HepG2 (cell line): ENCODE measurements at regions not wholly inside any gene's neighbourhood (a gene's known extent, or its start where the extent isn't known, plus 50 kb on each side); places are given as distances from the start of the nearest gene placed in this dataset.

Source experiments
- ATAC-seq: fragments of 200-7000 bp; cut with Tn5 transposase; 3 replicates; pipeline ENCODE4 v1.9.1; 2020; ENCODE audit warnings: mild to moderate bottlenecking, moderate library complexity
- BruUV-seq: library from RNA; stranded (reverse); fragments of 400-500 nt; replicated peaks from 2 replicates; lab custom pipeline; 2021; lab: Mats Ljungman, UMichigan
- CTCF ChIA-PET: fragments of 300-600 bp; formaldehyde crosslinking; extraction: SDS; loops from one replicate; lab custom pipeline; 2021; ENCODE audit warnings: low total read pairs, inconsistent platforms, low intra/inter-chr PET ratio; lab: Yijun Ruan, JAX
- POLR2A ChIA-PET: fragments of 350-600 bp; sonication (Branson Sonifier 250); formaldehyde crosslinking; loops from one replicate; lab custom pipeline; 2020; ENCODE audit warnings: antibody characterized with exemption, inconsistent platforms; lab: Yijun Ruan, JAX
- DNase-seq: peaks from one replicate; pipeline ENCODE4 v3.0.0-alpha.2; 2015; ENCODE audit warnings: low spot score
- FAIRE-seq: peaks from 3 replicates; lab custom pipeline; 2011; peaks lifted over from hg19 to GRCh38; lab: Jason Lieb, UNC
- H2AFZ ChIP-seq: one replicate; pipeline ENCODE4 v1.6.1; 2011; ENCODE audit warnings: low read length, inconsistent platforms
- H3K27ac ChIP-seq: fragments of 300-600 bp; 3 replicates; pipeline ENCODE4 v1.8.0; 2011; ENCODE audit warnings: mixed run types, mild to moderate bottlenecking, mixed read lengths, low read length, inconsistent platforms; ENCODE audit not compliant: insufficient read depth; ENCODE audit errors: extremely low read length
- H3K27me3 ChIP-seq, 2 experiments: fragments of 200-600 bp in 1 of 2; 2 replicates in 1 of 2; 3 replicates in 1 of 2; pipeline versions ENCODE4 v1.6.0 to v1.8.0; 2011; ENCODE audit warnings: low read length in 2 of 2, mild to moderate bottlenecking in 2 of 2, moderate library complexity in 2 of 2, inconsistent platforms in 1 of 2; ENCODE audit not compliant: insufficient read depth in 2 of 2, control insufficient read depth in 1 of 2
- H3K36me3 ChIP-seq, 2 experiments: fragments of 200-600 bp in 1 of 2; replicated peaks in 1 of 2; 2 replicates in 1 of 2; 3 replicates in 1 of 2; pipeline versions ENCODE4 v1.5.1 to v1.8.0; 2011; ENCODE audit warnings: low read length in 2 of 2, inconsistent platforms in 1 of 2; ENCODE audit not compliant: insufficient read depth in 2 of 2, control insufficient read depth in 1 of 2
- H3K4me1 ChIP-seq: 2 replicates; pipeline ENCODE4 v1.5.1; 2012; ENCODE audit warnings: low read length, inconsistent platforms; ENCODE audit not compliant: insufficient read depth
- H3K4me2 ChIP-seq: 2 replicates; pipeline ENCODE4 v1.6.0; 2011; ENCODE audit warnings: low read depth, low read length, inconsistent platforms
- H3K4me3 ChIP-seq, 3 experiments: fragments of 200-600 bp in 1 of 3; sonication (generic), shearing (Covaris generic) in 1 of 3; replicated peaks in 1 of 3; 2 replicates each; pipeline ENCODE4 v1.5.1; 2011 to 2016; ENCODE audit warnings: low read length in 3 of 3, inconsistent platforms in 2 of 3, low read depth in 2 of 3, mild to moderate bottlenecking in 2 of 3, control low read depth in 1 of 3, mixed read lengths in 1 of 3; ENCODE audit not compliant: insufficient read depth in 1 of 3
- H3K79me2 ChIP-seq: one replicate; pipeline ENCODE4 v1.6.1; 2011; ENCODE audit warnings: low read length, inconsistent platforms; ENCODE audit not compliant: insufficient read depth
- H3K9ac ChIP-seq: 2 replicates; pipeline ENCODE4 v1.6.0; 2011; ENCODE audit warnings: mild to moderate bottlenecking, low read depth, low read length, inconsistent platforms; ENCODE audit not compliant: insufficient read depth
- H3K9me3 ChIP-seq: 2 replicates; pipeline ENCODE4 v1.5.1; 2012; ENCODE audit warnings: mild to moderate bottlenecking, low read length
- H4K20me1 ChIP-seq: 2 replicates; pipeline ENCODE4 v1.6.0; 2011; ENCODE audit warnings: inconsistent platforms, mild to moderate bottlenecking, low read length, moderate library complexity; ENCODE audit not compliant: insufficient read depth
- AGO2 ChIP-seq: fragments of 200-400 bp; formaldehyde crosslinking; optimal IDR thresholded peaks from 2 replicates; pipeline ENCODE3; 2017; ENCODE audit warnings: mild to moderate bottlenecking, low read depth, low read length, moderate library complexity
- CSRNP1 ChIP-seq: sonication (generic); formaldehyde crosslinking; IDR thresholded peaks from 2 replicates; pipeline ENCODE4 v1.8.1; 2023; ENCODE audit warnings: mild to moderate bottlenecking, missing genetic modification reagents
- FOXM1 ChIP-seq: sonication (generic); formaldehyde crosslinking; IDR thresholded peaks from 2 replicates; pipeline ENCODE4 v1.5.0; 2020; ENCODE audit warnings: missing genetic modification reagents
- GPN1 ChIP-seq: sonication (generic); formaldehyde crosslinking; IDR thresholded peaks from 2 replicates; pipeline ENCODE4 v1.5.1; 2020; ENCODE audit warnings: missing genetic modification reagents, borderline replicate concordance
- TARDBP ChIP-seq: sonication (generic); formaldehyde crosslinking; IDR thresholded peaks from 2 replicates; pipeline ENCODE4 v1.8.0; 2022; ENCODE audit warnings: mild to moderate bottlenecking, missing genetic modification reagents
- ZC3H13 ChIP-seq: sonication (generic); formaldehyde crosslinking; IDR thresholded peaks from 2 replicates; pipeline ENCODE4 v1.8.1; 2023; ENCODE audit warnings: mild to moderate bottlenecking, missing genetic modification reagents, moderate library complexity
- ZNF10 ChIP-seq: sonication (generic); formaldehyde crosslinking; IDR thresholded peaks from 2 replicates; pipeline ENCODE4 v1.4.0; 2020; ENCODE audit warnings: mild to moderate bottlenecking, low read depth, missing genetic modification reagents, borderline replicate concordance
- ZNF329 ChIP-seq: sonication (generic); formaldehyde crosslinking; IDR thresholded peaks from 2 replicates; pipeline ENCODE4 v1.9.0; 2021; ENCODE audit warnings: low read depth, mild to moderate bottlenecking, missing genetic modification reagents
- ZNF343 ChIP-seq: sonication (generic); formaldehyde crosslinking; IDR thresholded peaks from 2 replicates; pipeline ENCODE4 v1.4.0; 2020; ENCODE audit warnings: mild to moderate bottlenecking, missing genetic modification reagents
- ZNF879 ChIP-seq: sonication (generic); formaldehyde crosslinking; IDR thresholded peaks from 2 replicates; pipeline ENCODE4 v1.8.1; 2023; ENCODE audit warnings: missing genetic modification reagents
- WGBS: methylation state at CpG from one replicate; pipeline ENCODE4 v1.1.6; 2017; ENCODE audit warnings: low lambda C conversion rate; 5-methylcytosine and 5-hydroxymethylcytosine counted together
- in situ Hi-C: cut with HindIII; loops from 2 replicates; pipeline ENCODE4 v1.10.0; 2017; ENCODE audit warnings: low pct_unique_long_range_greater_than_20kb; ENCODE audit not compliant: extremely low pct_ligation_motif_present
- intact Hi-C: fragments of 100-400 bp; cut with micrococcal nuclease; formaldehyde crosslinking; loops from one replicate; pipeline ENCODE4 v1.10.0; 2022; ENCODE audit not compliant: unreplicated experiment
- TF ChIP-seq, protein P1 (sequence below): sonication (generic); formaldehyde crosslinking; IDR thresholded peaks from 2 replicates; pipeline ENCODE4 v1.5.0; 2020; ENCODE audit warnings: mild to moderate bottlenecking, missing genetic modification reagents, borderline replicate concordance
- TF ChIP-seq, protein P2 (sequence below): sonication (generic); formaldehyde crosslinking; IDR thresholded peaks from 2 replicates; pipeline ENCODE4 v1.8.0; 2022; ENCODE audit warnings: missing genetic modification reagents, mild to moderate bottlenecking, moderate library complexity, borderline replicate concordance

GRCh38 chr1:157412308-157412707 is 140.0 kb downstream of the FCRL5 start:
- Histone ChIP-seq H3K9me3 (no peaks in the 10 kb centered on the region), H3K27me3 (0 out of 5 replicates have a peak, but pooled peaks cover 0 to 3% of the 10 kb centered on the region in 2 experiments), H4K20me1 (no peaks in the 10 kb centered on the region), H2AFZ (no peak overlapping the region), H3K27ac (no peak overlapping the region), H3K4me2 (no peak overlapping the region), H3K4me1 (no peaks in the 10 kb centered on the region), H3K4me3 (no peak overlapping the region), H3K36me3 (no peaks in the 10 kb centered on the region), H3K9ac (no peak overlapping the region), H3K79me2 (no peaks in the 10 kb centered on the region)
- CTCF ChIA-PET, result no interaction called here
- intact Hi-C loops (loop anchor here (10.0 kb wide), 1 partner anchor 1518 kb away; no protein-coding TSS in a partner anchor), in situ Hi-C loops (no loop called here)
- BruUV-seq, result no TSS peak
- no peak for ATAC-seq
- no peak for DNase-seq
- POLR2A ChIA-PET, result no interaction called here
- no peak for FAIRE-seq
- 0% methylated on average over 1 of the region's 2 CpGs for WGBS
- TF ChIP-seq AGO2 (no peak), ZNF343 (CRISPR knock-in tag) (no peak), ZNF879 (CRISPR knock-in tag) (no peak), FOXM1 (no peak), TARDBP (CRISPR knock-in tag) (no peak), GPN1 (CRISPR knock-in tag) (no peak), CSRNP1 (CRISPR knock-in tag) (no peak), ZNF10 (CRISPR knock-in tag) (no peak), ZC3H13 (CRISPR knock-in tag) (no peak), ZNF329 (no peak)
- TF ChIP-seq, protein P1, sequence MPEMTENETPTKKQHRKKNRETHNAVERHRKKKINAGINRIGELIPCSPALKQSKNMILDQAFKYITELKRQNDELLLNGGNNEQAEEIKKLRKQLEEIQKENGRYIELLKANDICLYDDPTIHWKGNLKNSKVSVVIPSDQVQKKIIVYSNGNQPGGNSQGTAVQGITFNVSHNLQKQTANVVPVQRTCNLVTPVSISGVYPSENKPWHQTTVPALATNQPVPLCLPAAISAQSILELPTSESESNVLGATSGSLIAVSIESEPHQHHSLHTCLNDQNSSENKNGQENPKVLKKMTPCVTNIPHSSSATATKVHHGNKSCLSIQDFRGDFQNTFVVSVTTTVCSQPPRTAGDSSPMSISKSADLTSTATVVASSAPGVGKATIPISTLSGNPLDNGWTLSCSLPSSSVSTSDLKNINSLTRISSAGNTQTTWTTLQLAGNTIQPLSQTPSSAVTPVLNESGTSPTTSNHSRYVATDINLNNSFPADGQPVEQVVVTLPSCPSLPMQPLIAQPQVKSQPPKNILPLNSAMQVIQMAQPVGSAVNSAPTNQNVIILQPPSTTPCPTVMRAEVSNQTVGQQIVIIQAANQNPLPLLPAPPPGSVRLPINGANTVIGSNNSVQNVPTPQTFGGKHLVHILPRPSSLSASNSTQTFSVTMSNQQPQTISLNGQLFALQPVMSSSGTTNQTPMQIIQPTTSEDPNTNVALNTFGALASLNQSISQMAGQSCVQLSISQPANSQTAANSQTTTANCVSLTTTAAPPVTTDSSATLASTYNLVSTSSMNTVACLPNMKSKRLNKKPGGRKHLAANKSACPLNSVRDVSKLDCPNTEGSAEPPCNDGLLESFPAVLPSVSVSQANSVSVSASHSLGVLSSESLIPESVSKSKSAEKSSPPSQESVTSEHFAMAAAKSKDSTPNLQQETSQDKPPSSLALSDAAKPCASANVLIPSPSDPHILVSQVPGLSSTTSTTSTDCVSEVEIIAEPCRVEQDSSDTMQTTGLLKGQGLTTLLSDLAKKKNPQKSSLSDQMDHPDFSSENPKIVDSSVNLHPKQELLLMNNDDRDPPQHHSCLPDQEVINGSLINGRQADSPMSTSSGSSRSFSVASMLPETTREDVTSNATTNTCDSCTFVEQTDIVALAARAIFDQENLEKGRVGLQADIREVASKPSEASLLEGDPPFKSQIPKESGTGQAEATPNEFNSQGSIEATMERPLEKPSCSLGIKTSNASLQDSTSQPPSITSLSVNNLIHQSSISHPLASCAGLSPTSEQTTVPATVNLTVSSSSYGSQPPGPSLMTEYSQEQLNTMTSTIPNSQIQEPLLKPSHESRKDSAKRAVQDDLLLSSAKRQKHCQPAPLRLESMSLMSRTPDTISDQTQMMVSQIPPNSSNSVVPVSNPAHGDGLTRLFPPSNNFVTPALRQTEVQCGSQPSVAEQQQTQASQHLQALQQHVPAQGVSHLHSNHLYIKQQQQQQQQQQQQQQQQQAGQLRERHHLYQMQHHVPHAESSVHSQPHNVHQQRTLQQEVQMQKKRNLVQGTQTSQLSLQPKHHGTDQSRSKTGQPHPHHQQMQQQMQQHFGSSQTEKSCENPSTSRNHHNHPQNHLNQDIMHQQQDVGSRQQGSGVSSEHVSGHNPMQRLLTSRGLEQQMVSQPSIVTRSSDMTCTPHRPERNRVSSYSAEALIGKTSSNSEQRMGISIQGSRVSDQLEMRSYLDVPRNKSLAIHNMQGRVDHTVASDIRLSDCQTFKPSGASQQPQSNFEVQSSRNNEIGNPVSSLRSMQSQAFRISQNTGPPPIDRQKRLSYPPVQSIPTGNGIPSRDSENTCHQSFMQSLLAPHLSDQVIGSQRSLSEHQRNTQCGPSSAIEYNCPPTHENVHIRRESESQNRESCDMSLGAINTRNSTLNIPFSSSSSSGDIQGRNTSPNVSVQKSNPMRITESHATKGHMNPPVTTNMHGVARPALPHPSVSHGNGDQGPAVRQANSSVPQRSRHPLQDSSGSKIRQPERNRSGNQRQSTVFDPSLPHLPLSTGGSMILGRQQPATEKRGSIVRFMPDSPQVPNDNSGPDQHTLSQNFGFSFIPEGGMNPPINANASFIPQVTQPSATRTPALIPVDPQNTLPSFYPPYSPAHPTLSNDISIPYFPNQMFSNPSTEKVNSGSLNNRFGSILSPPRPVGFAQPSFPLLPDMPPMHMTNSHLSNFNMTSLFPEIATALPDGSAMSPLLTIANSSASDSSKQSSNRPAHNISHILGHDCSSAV (CRISPR knock-in tag), result no peak
- TF ChIP-seq, protein P2, sequence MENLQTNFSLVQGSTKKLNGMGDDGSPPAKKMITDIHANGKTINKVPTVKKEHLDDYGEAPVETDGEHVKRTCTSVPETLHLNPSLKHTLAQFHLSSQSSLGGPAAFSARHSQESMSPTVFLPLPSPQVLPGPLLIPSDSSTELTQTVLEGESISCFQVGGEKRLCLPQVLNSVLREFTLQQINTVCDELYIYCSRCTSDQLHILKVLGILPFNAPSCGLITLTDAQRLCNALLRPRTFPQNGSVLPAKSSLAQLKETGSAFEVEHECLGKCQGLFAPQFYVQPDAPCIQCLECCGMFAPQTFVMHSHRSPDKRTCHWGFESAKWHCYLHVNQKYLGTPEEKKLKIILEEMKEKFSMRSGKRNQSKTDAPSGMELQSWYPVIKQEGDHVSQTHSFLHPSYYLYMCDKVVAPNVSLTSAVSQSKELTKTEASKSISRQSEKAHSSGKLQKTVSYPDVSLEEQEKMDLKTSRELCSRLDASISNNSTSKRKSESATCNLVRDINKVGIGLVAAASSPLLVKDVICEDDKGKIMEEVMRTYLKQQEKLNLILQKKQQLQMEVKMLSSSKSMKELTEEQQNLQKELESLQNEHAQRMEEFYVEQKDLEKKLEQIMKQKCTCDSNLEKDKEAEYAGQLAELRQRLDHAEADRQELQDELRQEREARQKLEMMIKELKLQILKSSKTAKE, result no peak
